Right lobe of liver (tissue), 4 donors: ENCODE measurements at regions not wholly inside any gene's neighbourhood (a gene's known extent, or its start where the extent isn't known, plus 50 kb on each side); places are given as distances from the start of the nearest gene placed in this dataset.

Source experiments
- CTCF ChIP-seq, 4 donors: fragments of 200-600 bp in 3 of 4; fragments of 450-650 bp in 1 of 4; IDR thresholded peaks; one replicate each; pipeline versions ENCODE4 v1.5.1 to v1.8.0; 2016 to 2022; ENCODE audit warnings: antibody characterized with exemption in 4 of 4, mild to moderate bottlenecking in 2 of 4
- POLR2A ChIP-seq: fragments of 450-650 bp; IDR thresholded peaks from one replicate; pipeline ENCODE4 v1.6.1; 2017; ENCODE audit warnings: antibody characterized with exemption, mild to moderate bottlenecking
- donor health status: DM: no; HTN: no; CAD: no.
- donor health status: DM: no; HTN: no; CAD: no.
- donor health status: DM: no; HTN: yes; CAD: no.

- TF ChIP-seq CTCF (IDR thresholded peaks at IDR 0.05), result no peak
- TF ChIP-seq POLR2A, result no peak
These were observed 295.1 kb upstream of the SLITRK5 start for GRCh38 chr13:87376081-87376480.
